GM23338 (cell line): ENCODE measurements at regions not wholly inside any gene's neighbourhood (a gene's known extent, or its start where the extent isn't known, plus 50 kb on each side); places are given as distances from the start of the nearest gene placed in this dataset.

Source experiments
- CTCF ChIP-seq, 2 experiments: fragments of 200-600 bp in 1 of 2; sonication (generic) in 1 of 2; conservative IDR thresholded peaks; 2 replicates each; pipeline versions ENCODE4 v1.5.1 to v1.6.1; 2016 to 2017; ENCODE audit warnings: antibody characterized with exemption in 2 of 2, low read depth in 2 of 2, mild to moderate bottlenecking in 2 of 2, moderate library complexity in 1 of 2
- EZH2 ChIP-seq: fragments of 200-600 bp; sonication (generic); IDR thresholded peaks from one replicate; pipeline ENCODE4 v1.8.0; 2017; ENCODE audit warnings: antibody characterized with exemption, mild to moderate bottlenecking, low read depth; ENCODE audit not compliant: unreplicated experiment
- EZH2phosphoT487 ChIP-seq: fragments of 200-600 bp; sonication (generic); IDR thresholded peaks from one replicate; pipeline ENCODE4 v1.8.1; 2018; ENCODE audit warnings: antibody characterized with exemption; ENCODE audit not compliant: unreplicated experiment
- POLR2AphosphoS5 ChIP-seq: IDR thresholded peaks from 2 replicates; pipeline ENCODE4 v1.6.1; 2016; ENCODE audit warnings: antibody characterized with exemption, low read depth

GRCh38 chr1:91201694-91202093 lies 179.9 kb upstream of the ZNF644 start:
- no peak for TF ChIP-seq CTCF (conservative IDR thresholded peaks at IDR 0.05; ENCODE audit: low read depth in 2 of 2)
- TF ChIP-seq EZH2phosphoT487 = no peak
- no peak for TF ChIP-seq POLR2AphosphoS5
- no peak for TF ChIP-seq EZH2
